Type B pancreatic cell (in vitro differentiated cells): ENCODE measurements at regions not wholly inside any gene's neighbourhood (a gene's known extent, or its start where the extent isn't known, plus 50 kb on each side); places are given as distances from the start of the nearest gene placed in this dataset.

Experiments used
- DNase-seq: peaks from one replicate; pipeline ENCODE4 v3.0.0; 2021; ENCODE audit warnings: mixed read lengths; ENCODE audit not compliant: unreplicated experiment; ENCODE audit errors: extremely low spot score
- H3K27ac Mint-ChIP-seq: 2 replicates; pipeline ENCODE4 v1.8.0; 2021; ENCODE audit warnings: mild to moderate bottlenecking, mixed read lengths
- H3K27me3 Mint-ChIP-seq: 2 replicates; pipeline ENCODE4 v1.8.0; 2021; ENCODE audit warnings: mixed read lengths
- H3K36me3 Mint-ChIP-seq: 2 replicates; pipeline ENCODE4 v1.8.0; 2021; ENCODE audit warnings: mixed read lengths
- H3K4me1 Mint-ChIP-seq: one replicate; pipeline ENCODE4 v1.8.0; 2021; ENCODE audit warnings: mixed read lengths; ENCODE audit not compliant: unreplicated experiment
- H3K4me3 Mint-ChIP-seq: 2 replicates; pipeline ENCODE4 v1.8.0; 2021; ENCODE audit warnings: mild to moderate bottlenecking, mixed read lengths
- H3K9me3 Mint-ChIP-seq: 2 replicates; pipeline ENCODE4 v1.8.0; 2021; ENCODE audit warnings: mixed read lengths
- TF ChIP-seq, protein P1 (sequence below): fragments of 200-600 bp; sonication (generic); conservative IDR thresholded peaks from 2 replicates; pipeline ENCODE4 v1.5.0; 2021; ENCODE audit warnings: antibody characterized with exemption, mild to moderate bottlenecking

DNA sequence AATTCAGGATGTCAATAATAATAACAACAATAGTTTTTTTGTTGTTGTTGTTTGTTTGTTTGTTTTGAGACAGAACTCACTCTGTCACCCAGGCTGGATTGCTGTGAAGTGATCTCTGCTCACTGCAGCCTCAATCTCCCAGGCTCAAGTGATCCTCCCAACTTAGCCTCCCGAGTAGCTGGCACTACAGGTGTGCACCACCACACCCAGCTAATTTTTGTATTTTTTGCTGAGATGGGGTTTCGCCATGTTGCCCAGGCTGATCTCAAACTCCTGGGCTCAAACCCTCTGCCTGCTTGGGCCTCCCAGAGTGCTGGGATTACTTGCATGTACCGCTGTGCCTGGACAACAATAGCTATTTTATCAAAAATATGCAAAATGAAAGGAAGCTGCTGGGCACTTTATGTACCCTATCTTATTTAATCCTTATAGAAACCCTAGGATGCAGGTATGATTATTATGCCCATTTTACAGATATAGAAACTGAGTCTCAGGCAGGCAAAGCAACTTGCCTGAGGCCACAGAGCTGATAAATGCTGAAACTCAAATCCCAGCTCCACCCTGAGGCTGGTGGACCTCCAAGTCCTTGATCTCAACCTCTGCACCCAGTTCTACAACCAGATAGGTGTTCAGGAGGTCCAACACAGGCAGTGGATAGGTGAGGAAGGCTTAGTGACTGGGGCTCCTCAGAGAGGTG is 57.4 kb upstream of the CTPS1 start:
- no peak for DNase-seq
- no peaks in the 10 kb centered on the region for H3K36me3 Mint-ChIP-seq
- TF ChIP-seq, protein P1, sequence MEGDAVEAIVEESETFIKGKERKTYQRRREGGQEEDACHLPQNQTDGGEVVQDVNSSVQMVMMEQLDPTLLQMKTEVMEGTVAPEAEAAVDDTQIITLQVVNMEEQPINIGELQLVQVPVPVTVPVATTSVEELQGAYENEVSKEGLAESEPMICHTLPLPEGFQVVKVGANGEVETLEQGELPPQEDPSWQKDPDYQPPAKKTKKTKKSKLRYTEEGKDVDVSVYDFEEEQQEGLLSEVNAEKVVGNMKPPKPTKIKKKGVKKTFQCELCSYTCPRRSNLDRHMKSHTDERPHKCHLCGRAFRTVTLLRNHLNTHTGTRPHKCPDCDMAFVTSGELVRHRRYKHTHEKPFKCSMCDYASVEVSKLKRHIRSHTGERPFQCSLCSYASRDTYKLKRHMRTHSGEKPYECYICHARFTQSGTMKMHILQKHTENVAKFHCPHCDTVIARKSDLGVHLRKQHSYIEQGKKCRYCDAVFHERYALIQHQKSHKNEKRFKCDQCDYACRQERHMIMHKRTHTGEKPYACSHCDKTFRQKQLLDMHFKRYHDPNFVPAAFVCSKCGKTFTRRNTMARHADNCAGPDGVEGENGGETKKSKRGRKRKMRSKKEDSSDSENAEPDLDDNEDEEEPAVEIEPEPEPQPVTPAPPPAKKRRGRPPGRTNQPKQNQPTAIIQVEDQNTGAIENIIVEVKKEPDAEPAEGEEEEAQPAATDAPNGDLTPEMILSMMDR = no peak
- H3K4me1 Mint-ChIP-seq = peaks cover 23% of the 10 kb centered on the region
- H3K4me3 Mint-ChIP-seq = no peak overlapping the region
- no peaks in the 10 kb centered on the region for H3K9me3 Mint-ChIP-seq
- H3K27ac Mint-ChIP-seq = no peak overlapping the region
- no peaks in the 10 kb centered on the region for H3K27me3 Mint-ChIP-seq

DNA sequence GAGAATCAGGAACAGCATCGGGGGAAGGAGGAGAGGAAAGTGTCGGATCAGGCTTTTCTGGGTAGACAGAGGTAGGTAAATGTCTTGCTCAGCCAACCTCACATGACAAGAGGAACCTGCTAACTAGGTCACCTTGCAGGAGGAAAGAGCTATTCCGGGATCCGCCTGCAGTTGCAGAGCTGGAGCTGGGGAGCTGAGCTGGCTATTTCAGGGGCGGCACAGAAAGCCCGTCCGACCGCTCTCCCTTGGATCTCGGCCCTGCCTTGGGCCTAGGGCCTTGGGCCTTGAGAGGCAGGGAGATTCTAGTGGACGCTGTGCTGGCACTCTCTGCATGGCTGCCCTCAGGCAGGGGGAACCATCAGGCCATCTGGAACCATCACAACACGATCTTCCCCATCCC is 56.5 kb upstream of the CTPS1 start:
- H3K27ac Mint-ChIP-seq = no peak overlapping the region
- no peaks in the 10 kb centered on the region for H3K36me3 Mint-ChIP-seq
- peaks cover 23% of the 10 kb centered on the region for H3K4me1 Mint-ChIP-seq
- TF ChIP-seq, protein P1 = no peak
- no peaks in the 10 kb centered on the region for H3K27me3 Mint-ChIP-seq
- no peak overlapping the region for H3K4me3 Mint-ChIP-seq
- H3K9me3 Mint-ChIP-seq = no peaks in the 10 kb centered on the region
- no peak for DNase-seq

DNA sequence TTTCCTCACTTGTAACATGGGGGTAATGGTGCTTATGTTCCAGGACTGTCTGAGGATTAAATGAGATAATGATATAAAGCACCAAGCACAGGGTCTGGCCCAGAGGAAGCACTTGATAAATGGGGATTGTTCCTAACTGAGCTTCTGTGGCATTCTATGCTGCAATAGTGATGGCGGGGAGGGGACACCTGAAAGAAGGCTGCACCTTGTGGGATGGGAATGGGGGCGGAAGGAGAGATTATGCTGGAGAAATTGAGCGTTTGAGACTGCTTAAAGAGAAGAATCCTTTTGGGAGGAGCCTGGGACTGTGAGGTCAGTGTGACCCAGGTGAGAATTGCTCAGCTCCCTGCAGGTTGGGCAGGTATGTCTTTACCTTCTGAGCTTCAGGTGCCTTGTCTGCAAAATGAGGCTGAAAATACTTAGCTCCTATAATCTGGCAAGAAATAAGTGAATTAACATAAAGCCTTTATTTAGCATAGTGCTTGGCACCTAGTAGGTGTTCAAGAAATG is 55.9 kb upstream of the CTPS1 start:
- Mint-ChIP-seq H3K4me1 (peaks cover 23% of the 10 kb centered on the region), H3K9me3 (no peaks in the 10 kb centered on the region), H3K4me3 (no peak overlapping the region), H3K27ac (no peak overlapping the region), H3K27me3 (no peaks in the 10 kb centered on the region), H3K36me3 (no peaks in the 10 kb centered on the region)
- TF ChIP-seq, protein P1 = no peak
- DNase-seq = no peak

DNA sequence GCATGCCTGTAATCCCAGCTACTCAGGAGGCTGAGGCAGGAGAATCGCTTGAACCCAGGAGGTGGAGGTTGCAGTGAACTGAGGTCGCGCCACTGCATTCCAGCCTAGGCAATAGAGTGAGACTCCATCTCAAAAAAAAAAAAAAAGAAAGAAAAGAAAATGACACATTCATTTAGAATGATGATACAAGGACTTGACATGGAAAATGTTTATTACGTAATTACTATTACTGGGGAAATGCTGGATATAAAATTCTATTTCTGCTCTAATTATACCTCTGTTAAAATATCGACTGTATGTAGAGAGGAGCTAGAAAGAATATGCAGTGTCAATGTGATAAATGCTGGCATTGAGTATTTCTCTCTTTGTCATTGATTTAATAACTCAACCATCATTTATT is 54.7 kb upstream of the CTPS1 start:
- no peaks in the 10 kb centered on the region for H3K27me3 Mint-ChIP-seq
- no peaks in the 10 kb centered on the region for H3K9me3 Mint-ChIP-seq
- peaks cover 23% of the 10 kb centered on the region for H3K4me1 Mint-ChIP-seq
- no peaks in the 10 kb centered on the region for H3K36me3 Mint-ChIP-seq
- no peak overlapping the region for H3K4me3 Mint-ChIP-seq
- no peak for DNase-seq
- H3K27ac Mint-ChIP-seq = no peak overlapping the region
- TF ChIP-seq, protein P1 = no peak

DNA sequence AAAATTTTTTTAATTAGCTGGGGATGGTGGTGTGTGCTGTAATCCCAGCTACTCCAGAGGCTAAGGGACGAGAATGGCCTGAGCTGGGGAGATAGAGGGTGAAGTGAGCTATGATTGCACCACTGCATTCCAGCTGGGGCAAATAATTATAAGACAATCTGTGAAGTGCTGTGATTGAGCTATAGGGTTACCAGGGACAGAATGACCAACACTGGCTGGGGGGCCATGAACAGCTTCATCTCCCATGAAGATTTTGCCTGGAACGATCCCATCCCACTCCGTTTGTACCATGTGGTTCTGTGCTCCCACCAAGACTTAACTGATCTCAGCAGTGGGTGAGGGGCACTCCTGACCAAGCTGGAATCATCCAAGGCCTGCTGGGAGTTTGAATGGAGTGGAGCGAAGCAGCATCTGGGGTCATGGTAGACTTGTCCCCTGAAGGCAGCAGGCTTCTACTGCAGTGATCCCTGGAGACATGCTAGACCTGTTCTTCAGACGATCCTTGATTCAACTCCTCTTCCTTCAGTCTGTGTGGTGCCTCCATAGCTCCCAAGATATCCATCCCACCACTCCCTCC is 53.6 kb upstream of the CTPS1 start:
- TF ChIP-seq, protein P1 = no peak
- Mint-ChIP-seq H3K4me3 (no peak overlapping the region), H3K4me1 (peaks cover 23% of the 10 kb centered on the region), H3K27me3 (no peaks in the 10 kb centered on the region), H3K27ac (peak overlapping the region; percentile 17), H3K36me3 (no peaks in the 10 kb centered on the region), H3K9me3 (no peaks in the 10 kb centered on the region)
- no peak for DNase-seq
